Mesodermal cell (in vitro differentiated cells): ENCODE measurements at regions not wholly inside any gene's neighbourhood (a gene's known extent, or its start where the extent isn't known, plus 50 kb on each side); places are given as distances from the start of the nearest gene placed in this dataset.

ENCODE experiments used
- H3K27ac ChIP-seq: 2 replicates; pipeline ENCODE4 v1.7.0; 2013; ENCODE audit warnings: mild to moderate bottlenecking, low read depth, low read length, moderate library complexity; ENCODE audit not compliant: severe bottlenecking
- H3K36me3 ChIP-seq: 2 replicates; pipeline ENCODE4 v1.7.1; 2013; ENCODE audit warnings: mild to moderate bottlenecking, low read length, moderate library complexity; ENCODE audit not compliant: control insufficient read depth, insufficient read depth
- H3K4me1 ChIP-seq: one replicate; pipeline ENCODE4 v1.7.1; 2013; ENCODE audit warnings: mild to moderate bottlenecking, low read length; ENCODE audit not compliant: insufficient read depth, control insufficient read depth, poor library complexity, severe bottlenecking
- H3K4me3 ChIP-seq: 2 replicates; pipeline ENCODE4 v1.7.0; 2013; ENCODE audit warnings: low read length, control low read depth, mild to moderate bottlenecking; ENCODE audit not compliant: insufficient read depth, poor library complexity, severe bottlenecking; ENCODE audit errors: extremely low read depth
- H3K9me3 ChIP-seq: 2 replicates; pipeline ENCODE4 v1.7.1; 2013; ENCODE audit warnings: mild to moderate bottlenecking, low read length, moderate library complexity; ENCODE audit not compliant: control insufficient read depth
- WGBS, 2 experiments: methylation state at CpG; one replicate each; pipeline ENCODE4 v1.1.5; 2013; ENCODE audit warnings: missing lambda C conversion rate in 2 of 2; ENCODE audit not compliant: insufficient coverage in 2 of 2; 5-methylcytosine and 5-hydroxymethylcytosine counted together

DNA sequence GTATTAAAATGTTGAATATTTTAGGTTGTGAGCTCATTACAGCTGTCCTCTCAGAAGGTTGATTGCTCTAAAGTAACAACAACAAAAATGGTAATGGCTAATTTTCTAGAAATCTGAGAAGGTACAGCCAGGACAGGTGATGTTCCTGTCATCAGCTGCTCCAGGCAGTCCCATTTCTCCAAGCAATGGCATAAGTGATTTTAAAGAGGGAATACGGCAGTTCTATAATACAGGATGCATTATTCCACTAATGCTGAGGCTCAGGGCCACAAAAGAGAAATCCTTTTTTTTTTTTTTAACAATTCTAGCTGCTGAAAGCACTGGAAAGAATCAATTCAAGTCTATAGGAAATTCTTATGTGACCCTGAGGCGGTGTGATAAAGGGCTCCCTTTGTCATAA, 199.9 kb downstream of the PMAIP1 start:
- H3K9me3 ChIP-seq: no peaks in the 10 kb centered on the region
- H3K4me3 ChIP-seq: no peak overlapping the region
- no peaks in the 10 kb centered on the region for H3K4me1 ChIP-seq
- H3K27ac ChIP-seq: no peak overlapping the region
- WGBS, 2 experiments: 80 to 91% methylated on average over 1 of the region's 2 CpGs
- no peaks in the 10 kb centered on the region for H3K36me3 ChIP-seq

DNA sequence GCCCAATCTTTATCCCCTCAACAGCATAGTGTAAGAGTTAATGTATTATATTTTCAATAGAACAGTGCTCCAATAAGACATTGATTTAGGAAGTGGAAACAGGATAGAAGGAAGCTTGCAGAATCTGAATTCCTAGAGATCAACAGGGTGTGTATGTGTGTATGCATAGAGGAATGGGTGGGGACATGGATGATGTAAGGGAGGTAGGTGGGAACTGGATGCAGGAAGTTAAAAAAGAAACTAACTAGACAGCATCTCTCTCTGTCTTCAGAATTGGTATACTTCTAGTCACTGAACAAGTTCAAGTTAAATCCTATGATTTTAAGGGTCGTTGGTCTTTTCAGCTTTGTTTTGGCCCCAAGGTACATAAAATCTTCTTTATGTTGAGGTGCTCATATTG, 196.6 kb downstream of the PMAIP1 start:
- H3K4me3 ChIP-seq: no peak overlapping the region
- H3K9me3 ChIP-seq: no peaks in the 10 kb centered on the region
- no peaks in the 10 kb centered on the region for H3K36me3 ChIP-seq
- H3K27ac ChIP-seq: no peak overlapping the region
- no CpG with 5 or more reads among the region's 1 CpG for WGBS, 2 experiments
- no peaks in the 10 kb centered on the region for H3K4me1 ChIP-seq

DNA sequence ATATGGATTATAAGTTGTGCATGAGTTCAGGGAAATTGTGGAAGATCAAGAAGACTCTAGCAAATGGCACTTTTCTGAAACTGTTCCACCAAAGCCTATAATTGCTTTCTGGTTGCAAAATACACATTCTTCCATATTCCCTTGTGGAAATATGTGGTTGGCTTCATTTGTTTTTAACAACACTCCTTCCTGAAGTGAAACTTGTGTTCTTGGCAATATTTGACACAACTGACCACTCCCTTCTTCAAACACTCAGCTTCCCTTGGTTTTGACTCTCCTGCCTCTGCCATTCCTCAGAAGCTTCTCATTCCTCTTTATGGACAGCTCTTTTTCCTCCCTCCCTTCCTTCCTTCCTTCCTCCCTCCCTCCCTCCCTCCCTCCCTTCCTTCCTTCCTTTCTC, 192.3 kb downstream of the PMAIP1 start:
- no peak overlapping the region for H3K4me3 ChIP-seq
- H3K9me3 ChIP-seq: no peaks in the 10 kb centered on the region
- H3K36me3 ChIP-seq: no peaks in the 10 kb centered on the region
- no peak overlapping the region for H3K27ac ChIP-seq
- H3K4me1 ChIP-seq: no peaks in the 10 kb centered on the region

DNA sequence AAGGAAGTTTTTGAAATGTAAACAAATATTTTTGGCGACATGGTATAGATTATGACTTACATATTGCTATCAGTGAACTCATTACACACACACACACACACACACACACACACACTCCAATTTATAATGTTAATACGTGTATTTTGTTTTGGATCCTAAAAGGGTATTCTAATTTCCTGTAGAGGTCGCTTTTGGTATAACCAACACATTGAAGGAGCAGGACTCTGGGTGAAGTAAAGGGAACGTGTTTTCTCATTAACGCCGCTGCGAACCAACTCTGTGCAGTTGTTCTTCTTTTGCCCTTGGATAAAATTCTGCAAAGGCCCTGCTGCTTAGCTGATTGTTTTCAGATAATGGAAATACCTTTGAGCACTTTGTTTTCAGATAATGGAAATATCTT, 190.4 kb downstream of the PMAIP1 start:
- Histone ChIP-seq H3K27ac (no peak overlapping the region), H3K36me3 (no peaks in the 10 kb centered on the region), H3K9me3 (no peaks in the 10 kb centered on the region), H3K4me1 (no peaks in the 10 kb centered on the region), H3K4me3 (no peak overlapping the region)
- WGBS, 2 experiments: 63 to 70% methylated on average over 4 to 5 of the region's 7 CpGs

DNA sequence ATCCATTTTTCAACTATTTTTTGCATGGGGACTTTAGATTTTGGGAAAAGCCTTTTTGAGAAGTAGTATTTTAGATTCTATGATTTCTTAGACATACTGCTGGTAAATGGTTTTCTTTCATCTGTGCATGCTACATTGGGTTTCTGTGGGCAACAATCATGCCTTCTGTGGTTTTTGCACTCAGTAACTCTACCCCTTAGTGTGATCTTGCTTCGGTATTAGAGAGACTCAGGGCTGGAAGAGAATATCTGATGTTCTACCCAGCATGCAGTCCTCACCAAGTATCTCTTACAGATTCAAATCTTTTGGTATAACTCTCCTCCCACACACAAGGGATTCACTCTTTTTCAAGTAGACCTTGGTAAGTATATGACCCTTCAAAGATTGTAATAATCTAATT, 183.0 kb downstream of the PMAIP1 start:
- H3K27ac ChIP-seq: no peak overlapping the region
- no peaks in the 10 kb centered on the region for H3K36me3 ChIP-seq
- no peak overlapping the region for H3K4me3 ChIP-seq
- no peaks in the 10 kb centered on the region for H3K9me3 ChIP-seq
- H3K4me1 ChIP-seq: no peaks in the 10 kb centered on the region
- WGBS, 2 experiments: no CpG with 5 or more reads among the region's 1 CpG

DNA sequence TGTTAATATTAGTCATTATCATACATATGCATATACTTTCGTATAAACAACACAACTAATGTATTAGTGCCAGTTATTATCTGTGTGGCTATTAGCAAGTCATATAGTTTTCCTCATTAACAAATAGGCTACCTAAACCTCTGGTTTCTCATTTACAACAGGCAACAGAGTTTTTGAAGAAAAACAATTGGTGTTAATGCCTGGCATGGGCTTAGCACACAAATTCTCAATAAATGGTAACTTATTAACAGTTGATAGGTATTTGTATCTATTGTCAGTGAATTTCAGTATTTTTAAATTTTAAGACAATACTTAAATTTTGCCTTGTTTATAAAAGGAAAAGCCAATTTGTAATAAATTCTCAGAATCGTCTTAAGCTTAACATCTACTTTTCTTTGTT, 182.5 kb downstream of the PMAIP1 start:
- no peak overlapping the region for H3K4me3 ChIP-seq
- no CpG with 5 or more reads among the region's 2 CpGs for WGBS, 2 experiments

DNA sequence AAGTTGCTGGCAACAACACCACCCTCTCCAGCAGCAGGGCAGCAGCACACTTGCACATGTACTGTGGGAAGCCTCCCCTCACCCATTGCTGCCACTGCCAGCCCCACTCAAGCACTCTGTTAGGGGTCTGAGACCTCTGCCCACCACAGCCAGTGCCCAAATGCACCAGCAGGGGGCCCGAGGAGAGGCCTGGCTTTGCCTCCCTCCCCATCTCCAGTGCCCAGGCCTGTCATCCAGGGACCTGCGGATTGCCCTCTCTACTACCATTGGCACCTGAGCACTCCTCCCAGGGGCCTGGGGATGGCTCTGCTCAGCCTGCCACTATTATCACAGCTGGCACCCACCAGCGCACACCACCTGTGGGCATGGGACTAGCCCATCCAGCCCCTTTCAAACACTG, 175.7 kb downstream of the PMAIP1 start:
- no peak overlapping the region for H3K4me3 ChIP-seq
- H3K4me1 ChIP-seq: no peaks in the 10 kb centered on the region
- no peaks in the 10 kb centered on the region for H3K9me3 ChIP-seq
- WGBS, 2 experiments: 77% methylated on average over 3 of the region's 3 CpGs; no CpG with 5 or more reads in 1 of the 2 experiments
- H3K27ac ChIP-seq: no peak overlapping the region
- no peaks in the 10 kb centered on the region for H3K36me3 ChIP-seq

More for the DNA sequence above, 182.5 kb downstream of the PMAIP1 start:
- no peaks in the 10 kb centered on the region for H3K9me3 ChIP-seq
- no peaks in the 10 kb centered on the region for H3K4me1 ChIP-seq
- no peaks in the 10 kb centered on the region for H3K36me3 ChIP-seq
- no peak overlapping the region for H3K27ac ChIP-seq

DNA sequence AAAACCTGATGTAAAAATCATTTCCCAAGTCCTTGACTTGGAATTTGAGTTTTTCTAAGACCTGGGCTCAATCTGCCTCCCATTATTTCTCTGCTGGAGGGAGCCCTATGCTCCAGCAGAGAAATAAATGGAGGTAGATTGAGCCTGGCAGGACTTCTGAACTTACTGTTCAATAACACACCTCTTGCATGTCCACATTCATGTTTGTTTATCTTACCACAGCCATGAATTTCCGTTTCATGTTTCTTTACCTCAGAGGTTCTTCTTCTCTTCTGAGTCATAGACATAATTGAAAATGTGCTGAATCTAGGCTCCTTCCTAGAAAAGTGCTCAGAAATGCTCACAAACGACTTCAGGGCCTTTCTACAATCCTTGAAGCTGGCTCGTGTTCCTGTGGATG, 170.8 kb downstream of the PMAIP1 start:
- no peaks in the 10 kb centered on the region for H3K36me3 ChIP-seq
- WGBS, 2 experiments: 73 to 90% methylated on average over 2 to 3 of the region's 3 CpGs
- no peaks in the 10 kb centered on the region for H3K9me3 ChIP-seq
- H3K4me1 ChIP-seq: no peaks in the 10 kb centered on the region
- H3K4me3 ChIP-seq: no peak overlapping the region
- no peak overlapping the region for H3K27ac ChIP-seq

DNA sequence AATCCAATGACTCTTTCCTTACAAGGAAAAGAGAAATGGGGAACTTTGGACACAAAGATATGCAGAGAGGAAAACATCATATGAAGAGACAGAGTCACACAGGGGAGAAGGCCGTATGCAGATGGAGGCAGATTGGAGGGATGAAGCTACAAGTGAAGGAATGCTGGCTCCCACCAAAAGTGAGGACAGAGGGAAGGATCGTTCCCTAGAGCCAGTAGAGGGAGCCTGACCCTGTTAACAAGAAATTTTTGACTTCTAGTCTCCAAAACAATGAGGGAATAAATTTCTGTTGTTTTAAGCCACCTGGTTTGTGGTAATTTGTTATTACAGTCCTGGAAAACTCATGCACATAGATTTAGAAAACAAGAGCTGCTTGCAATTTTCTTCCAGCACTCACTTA, 169.3 kb downstream of the PMAIP1 start:
- no peaks in the 10 kb centered on the region for H3K36me3 ChIP-seq
- H3K4me3 ChIP-seq: no peak overlapping the region
- H3K4me1 ChIP-seq: no peaks in the 10 kb centered on the region
- no peak overlapping the region for H3K27ac ChIP-seq
- H3K9me3 ChIP-seq: no peaks in the 10 kb centered on the region
- WGBS, 2 experiments: 73 to 90% methylated on average over 1 to 2 of the region's 2 CpGs

DNA sequence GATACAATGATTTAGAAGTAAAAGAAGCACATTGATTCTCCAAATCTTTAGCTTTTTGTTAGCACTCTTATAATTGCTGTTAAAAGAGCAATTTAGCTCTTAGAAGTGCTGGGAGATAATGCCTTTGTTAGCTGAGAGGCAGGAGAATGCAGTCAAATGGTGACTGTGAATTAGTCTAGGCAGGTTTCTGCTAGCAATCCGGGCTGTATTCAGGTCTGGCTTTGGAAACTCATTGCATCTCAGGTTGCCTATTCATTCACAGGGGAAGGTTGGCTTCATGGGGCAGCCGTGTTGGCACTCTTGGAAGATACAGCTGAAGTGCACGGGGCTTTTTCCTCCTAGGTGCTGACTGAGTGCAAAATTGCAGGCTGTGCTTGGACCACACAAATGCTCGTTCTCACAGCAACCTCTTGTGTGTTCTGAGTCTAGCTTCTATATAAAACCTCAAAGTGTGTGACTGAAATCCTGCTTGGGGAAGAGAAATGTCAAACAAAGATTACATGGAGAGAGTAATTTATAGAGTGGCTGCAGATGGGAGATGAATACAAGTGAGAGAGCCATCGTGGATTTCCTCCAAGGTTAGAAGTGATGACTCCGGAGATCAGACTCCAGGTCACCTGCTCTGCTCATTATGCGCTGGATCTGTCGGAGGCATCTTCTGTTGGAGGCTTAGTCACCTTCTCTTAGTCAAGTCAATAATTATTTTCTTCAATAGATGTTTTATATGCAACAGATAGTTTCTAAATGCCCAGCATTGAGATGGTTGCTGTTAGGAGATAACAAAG, 167.8 kb downstream of the PMAIP1 start:
- Histone ChIP-seq H3K9me3 (no peaks in the 10 kb centered on the region), H3K36me3 (no peaks in the 10 kb centered on the region), H3K4me1 (no peaks in the 10 kb centered on the region), H3K27ac (no peak overlapping the region), H3K4me3 (no peak overlapping the region)
- 54 to 61% methylated on average over 6 of the region's 8 CpGs for WGBS, 2 experiments

DNA sequence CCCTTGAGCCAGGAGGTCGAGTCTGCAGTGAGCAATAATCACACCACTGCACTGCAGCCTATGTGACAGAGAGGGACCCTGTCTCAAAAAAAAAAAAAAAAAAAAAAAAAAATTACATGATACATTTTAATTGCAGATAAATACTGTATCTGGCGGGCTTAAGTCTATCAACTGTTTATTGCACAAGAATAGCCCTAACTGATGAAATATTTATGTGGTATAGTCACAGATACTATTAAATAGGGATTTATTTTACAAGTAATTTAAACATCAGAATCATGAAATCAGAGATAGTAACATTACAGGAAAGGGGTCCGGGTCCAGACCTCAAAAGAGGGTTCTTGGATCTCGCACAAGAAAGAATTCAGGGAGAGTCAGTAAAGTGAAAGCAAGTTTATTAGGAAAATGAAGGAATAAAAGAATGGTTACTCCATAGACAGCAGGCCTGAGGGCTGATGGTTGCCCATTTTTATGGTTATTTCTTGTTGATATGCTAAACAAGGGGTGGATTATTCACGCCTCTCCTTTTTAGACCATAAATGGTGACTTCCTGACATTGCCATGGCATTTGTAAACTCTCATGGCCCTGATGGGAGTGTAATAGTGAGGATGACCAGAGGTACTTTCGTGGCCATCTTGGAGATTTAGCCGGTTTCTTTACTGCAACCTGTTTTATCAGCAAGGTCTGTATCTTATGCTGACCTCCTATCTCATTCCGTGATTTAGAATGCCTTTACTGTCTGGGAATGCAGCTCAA, 166.6 kb downstream of the PMAIP1 start:
- H3K9me3 ChIP-seq: no peaks in the 10 kb centered on the region
- H3K4me3 ChIP-seq: no peak overlapping the region
- no peaks in the 10 kb centered on the region for H3K4me1 ChIP-seq
- no peaks in the 10 kb centered on the region for H3K36me3 ChIP-seq
- WGBS, 2 experiments: 58% methylated on average over 5 of the region's 8 CpGs; no CpG with 5 or more reads in 1 of the 2 experiments
- H3K27ac ChIP-seq: no peak overlapping the region
